Activated B cell treated with CpG ODN at 0.5 μM for 24 hours (primary cell): ENCODE measurements at regions not wholly inside any gene's neighbourhood (a gene's known extent, or its start where the extent isn't known, plus 50 kb on each side); places are given as distances from the start of the nearest gene placed in this dataset.

Experiments
- ATAC-seq: fragments of 200-7000 bp; cut with Tn5 transposase; one replicate; pipeline ENCODE4 v1.10.0; 2021; ENCODE audit warnings: low read depth, mild to moderate bottlenecking, moderate library complexity
- CTCF ChIA-PET: fragments of 350-600 bp; sonication (Branson Sonifier 250); formaldehyde crosslinking; loops from one replicate; lab custom pipeline; 2021; ENCODE audit warnings: antibody characterized with exemption; lab: Charles Lee
- POLR2A ChIA-PET: fragments of 350-600 bp; sonication (Branson Sonifier 250); formaldehyde crosslinking; loops from one replicate; lab custom pipeline; 2021; ENCODE audit warnings: antibody characterized with exemption; lab: Charles Lee
- DNase-seq: peaks from one replicate; pipeline ENCODE4 v3.0.0; 2022
- H3K27ac Mint-ChIP-seq: one replicate; pipeline ENCODE4 v1.8.0; 2020; ENCODE audit warnings: mixed read lengths
- H3K27me3 Mint-ChIP-seq: one replicate; pipeline ENCODE4 v1.8.0; 2021; ENCODE audit warnings: mixed read lengths
- H3K36me3 Mint-ChIP-seq: one replicate; pipeline ENCODE4 v1.8.0; 2021; ENCODE audit warnings: low read depth, mixed read lengths
- H3K4me1 Mint-ChIP-seq: one replicate; pipeline ENCODE4 v1.8.0; 2021; ENCODE audit warnings: mixed read lengths
- H3K4me3 Mint-ChIP-seq: one replicate; pipeline ENCODE4 v1.8.0; 2020; ENCODE audit warnings: mild to moderate bottlenecking, mixed read lengths
- H3K9me3 Mint-ChIP-seq: one replicate; pipeline ENCODE4 v1.8.0; 2020; ENCODE audit warnings: mixed read lengths
- CTCF ChIP-seq: fragments of 200-600 bp; IDR thresholded peaks from one replicate; pipeline ENCODE4 v1.8.0; 2022; ENCODE audit warnings: antibody characterized with exemption, mild to moderate bottlenecking
- intact Hi-C: fragments of 100-400 bp; cut with micrococcal nuclease; formaldehyde crosslinking; loops from one replicate; pipeline ENCODE4 v1.15.1; 2024

- H3K4me1 Mint-ChIP-seq, result no peaks in the 10 kb centered on the region
- ChIA-PET POLR2A (no interaction called here), CTCF (no interaction called here)
- no peak overlapping the region for H3K4me3 Mint-ChIP-seq
- TF ChIP-seq CTCF, result no peak
- intact Hi-C loops, result no loop called here
- DNase-seq (no peak), ATAC-seq (no peak)
- H3K27me3 Mint-ChIP-seq, result peaks cover 2% of the 10 kb centered on the region
- H3K9me3 Mint-ChIP-seq, result no peaks in the 10 kb centered on the region
- no peaks in the 10 kb centered on the region for H3K36me3 Mint-ChIP-seq
- H3K27ac Mint-ChIP-seq, result no peak overlapping the region
These were observed 388.7 kb upstream of the CFAP20DC start for GRCh38 chr3:59438492-59438891.

- Mint-ChIP-seq H3K4me1 (no peaks in the 10 kb centered on the region), H3K9me3 (no peaks in the 10 kb centered on the region), H3K27me3 (no peaks in the 10 kb centered on the region), H3K27ac (no peak overlapping the region), H3K4me3 (no peak overlapping the region), H3K36me3 (no peaks in the 10 kb centered on the region)
- ATAC-seq, result no peak
- TF ChIP-seq CTCF, result no peak
- DNase-seq, result no peak
- intact Hi-C loops, result no loop called here
- POLR2A ChIA-PET, result no interaction called here
- CTCF ChIA-PET, result no interaction called here
These were observed 386.5 kb upstream of the CFAP20DC start for GRCh38 chr3:59436164-59436958.

- Mint-ChIP-seq H3K9me3 (no peaks in the 10 kb centered on the region), H3K4me3 (no peak overlapping the region), H3K27ac (no peak overlapping the region), H3K4me1 (no peaks in the 10 kb centered on the region), H3K36me3 (no peaks in the 10 kb centered on the region), H3K27me3 (no peaks in the 10 kb centered on the region)
- intact Hi-C loops, result no loop called here
- CTCF ChIA-PET, result no interaction called here
- ATAC-seq, result no peak
- DNase-seq, result no peak
- POLR2A ChIA-PET, result no interaction called here
- no peak for TF ChIP-seq CTCF
These were observed 383.7 kb upstream of the CFAP20DC start for GRCh38 chr3:59433546-59433945.

GRCh38 chr3:59432665-59433064 is 382.8 kb upstream of the CFAP20DC start:
- Mint-ChIP-seq H3K9me3 (no peaks in the 10 kb centered on the region), H3K4me1 (no peaks in the 10 kb centered on the region), H3K36me3 (no peaks in the 10 kb centered on the region), H3K4me3 (no peak overlapping the region), H3K27me3 (no peaks in the 10 kb centered on the region), H3K27ac (no peak overlapping the region)
- no peak for TF ChIP-seq CTCF
- ChIA-PET POLR2A (no interaction called here), CTCF (no interaction called here)
- DNase-seq (no peak), ATAC-seq (no peak)
- intact Hi-C loops, result no loop called here

GRCh38 chr3:59430341-59430740 is 380.5 kb upstream of the CFAP20DC start:
- no peak overlapping the region for H3K4me3 Mint-ChIP-seq
- TF ChIP-seq CTCF, result no peak
- no peaks in the 10 kb centered on the region for H3K27me3 Mint-ChIP-seq
- H3K27ac Mint-ChIP-seq, result no peak overlapping the region
- H3K4me1 Mint-ChIP-seq, result peaks cover 5% of the 10 kb centered on the region
- no peaks in the 10 kb centered on the region for H3K9me3 Mint-ChIP-seq
- ChIA-PET CTCF (no interaction called here), POLR2A (no interaction called here)
- intact Hi-C loops, result no loop called here
- ATAC-seq, result no peak
- no peak for DNase-seq
- H3K36me3 Mint-ChIP-seq, result no peaks in the 10 kb centered on the region
